ENCODE measurements at regions not wholly inside any gene's neighbourhood (a gene's known extent, or its start where the extent isn't known, plus 50 kb on each side); places are given as distances from the start of the nearest gene placed in this dataset.
"Not testable (repeated sequence)": the region's sequence is repeated elsewhere in the genome, so short reads cannot be mapped to it uniquely, and the experiment has no call there.

GRCh38 chr14:81584495-81584894 is 50.8 kb upstream of the SEL1L start:
- no peak for ATAC-seq (replicated peaks)
- H3K27ac Mint-ChIP-seq = no peak overlapping the region
- H3K36me3 Mint-ChIP-seq = no peaks in the 10 kb centered on the region
- H3K4me1 Mint-ChIP-seq = no peaks in the 10 kb centered on the region
- peaks cover 8 to 11% of the 10 kb centered on the region in 2 donors for H3K9me3 Mint-ChIP-seq
- H3K4me3 Mint-ChIP-seq = no peak overlapping the region
- peaks cover 0 to 11% of the 10 kb centered on the region in 2 donors for H3K27me3 Mint-ChIP-seq
- no peak for DNase-seq

GRCh38 chr14:81589381-81590065 is 55.9 kb upstream of the SEL1L start:
- Mint-ChIP-seq H3K4me3 (no peak overlapping the region), H3K36me3 (no peaks in the 10 kb centered on the region), H3K9me3 (no peaks in the 10 kb centered on the region), H3K4me1 (no peaks in the 10 kb centered on the region), H3K27me3 (peaks cover 5% of the 10 kb centered on the region in 2 donors), H3K27ac (no peak overlapping the region)
- no peak for ATAC-seq (replicated peaks)
- DNase-seq = no peak

GRCh38 chr14:81591266-81591665 is 57.6 kb upstream of the SEL1L start:
- H3K36me3 Mint-ChIP-seq = no peaks in the 10 kb centered on the region
- no peak overlapping the region for H3K27ac Mint-ChIP-seq
- no peak for DNase-seq
- peaks cover 0 to 5% of the 10 kb centered on the region in 2 donors for H3K27me3 Mint-ChIP-seq
- H3K4me3 Mint-ChIP-seq = no peak overlapping the region
- no peaks in the 10 kb centered on the region for H3K4me1 Mint-ChIP-seq
- ATAC-seq (replicated peaks) = no peak
- H3K9me3 Mint-ChIP-seq = no peaks in the 10 kb centered on the region

- Mint-ChIP-seq H3K4me3 (no peak overlapping the region), H3K36me3 (no peaks in the 10 kb centered on the region), H3K9me3 (no peaks in the 10 kb centered on the region), H3K27ac (no peak overlapping the region), H3K4me1 (no peaks in the 10 kb centered on the region), H3K27me3 (peaks cover 0 to 5% of the 10 kb centered on the region in 2 donors)
- ATAC-seq (replicated peaks) (no peak), DNase-seq (no peak)
Observed at GRCh38 chr14:81594012-81594411, 60.4 kb upstream of the SEL1L start.

- no peak for ATAC-seq (replicated peaks)
Observed at GRCh38 chr14:81605660-81606059, 72.0 kb upstream of the SEL1L start.

GRCh38 chr14:81613341-81614045 is 79.8 kb upstream of the SEL1L start:
- Mint-ChIP-seq H3K9me3 (peaks cover 4 to 5% of the 10 kb centered on the region in 2 donors), H3K27me3 (no peaks in the 10 kb centered on the region), H3K4me1 (no peaks in the 10 kb centered on the region), H3K36me3 (no peaks in the 10 kb centered on the region), H3K4me3 (no peak overlapping the region), H3K27ac (no peak overlapping the region)
- ATAC-seq (replicated peaks) = no peak
- DNase-seq = no peak

More at GRCh38 chr14:81605660-81606059, 72.0 kb upstream of the SEL1L start:
- no peak overlapping the region for H3K27ac Mint-ChIP-seq
- peaks cover 0 to 4% of the 10 kb centered on the region in 2 donors for H3K27me3 Mint-ChIP-seq
- no peaks in the 10 kb centered on the region for H3K36me3 Mint-ChIP-seq
- no peak for DNase-seq
- H3K4me1 Mint-ChIP-seq = no peaks in the 10 kb centered on the region
- no peak overlapping the region for H3K4me3 Mint-ChIP-seq
- H3K9me3 Mint-ChIP-seq = no peaks in the 10 kb centered on the region

GRCh38 chr14:81614302-81614701 is 80.6 kb upstream of the SEL1L start:
- not testable (repeated sequence) for DNase-seq; ATAC-seq (replicated peaks); H3K4me3 Mint-ChIP-seq; H3K27ac Mint-ChIP-seq; H3K27me3 Mint-ChIP-seq; H3K36me3 Mint-ChIP-seq; H3K9me3 Mint-ChIP-seq; H3K4me1 Mint-ChIP-seq

- no peak overlapping the region for H3K4me3 Mint-ChIP-seq
- no peak overlapping the region for H3K27ac Mint-ChIP-seq
- peaks cover under 1 to 6% of the 10 kb centered on the region in 2 donors for H3K9me3 Mint-ChIP-seq
- DNase-seq (no peak), ATAC-seq (replicated peaks) (no peak)
- no peaks in the 10 kb centered on the region for H3K36me3 Mint-ChIP-seq
- no peaks in the 10 kb centered on the region for H3K27me3 Mint-ChIP-seq
- H3K4me1 Mint-ChIP-seq = no peaks in the 10 kb centered on the region
Observed at GRCh38 chr14:81618695-81619094, 85.0 kb upstream of the SEL1L start.

- Mint-ChIP-seq H3K4me3 (no peak overlapping the region), H3K27me3 (no peaks in the 10 kb centered on the region), H3K4me1 (no peaks in the 10 kb centered on the region), H3K27ac (no peak overlapping the region), H3K36me3 (no peaks in the 10 kb centered on the region), H3K9me3 (peaks cover 0 to 4% of the 10 kb centered on the region in 2 donors)
- DNase-seq (no peak), ATAC-seq (replicated peaks) (no peak)
Observed at GRCh38 chr14:81619816-81620215, 86.2 kb upstream of the SEL1L start.

GRCh38 chr14:81623771-81624396 is 90.2 kb upstream of the SEL1L start:
- not testable (repeated sequence) for ATAC-seq (replicated peaks); H3K9me3 Mint-ChIP-seq; DNase-seq; H3K4me3 Mint-ChIP-seq; H3K27me3 Mint-ChIP-seq; H3K36me3 Mint-ChIP-seq; H3K4me1 Mint-ChIP-seq; H3K27ac Mint-ChIP-seq

GRCh38 chr14:81625343-81625742 is 91.7 kb upstream of the SEL1L start:
- H3K4me3 Mint-ChIP-seq = no peak overlapping the region
- H3K9me3 Mint-ChIP-seq = peaks cover 0 to 4% of the 10 kb centered on the region in 2 donors
- no peaks in the 10 kb centered on the region for H3K4me1 Mint-ChIP-seq
- no peaks in the 10 kb centered on the region for H3K36me3 Mint-ChIP-seq
- DNase-seq (no peak), ATAC-seq (replicated peaks) (no peak)
- H3K27ac Mint-ChIP-seq = no peak overlapping the region
- H3K27me3 Mint-ChIP-seq = no peaks in the 10 kb centered on the region

GRCh38 chr14:81632157-81632556 is 98.5 kb upstream of the SEL1L start:
- DNase-seq = no peak
- Mint-ChIP-seq H3K9me3 (no peaks in the 10 kb centered on the region), H3K4me3 (no peak overlapping the region), H3K36me3 (no peaks in the 10 kb centered on the region), H3K4me1 (no peaks in the 10 kb centered on the region), H3K27me3 (no peaks in the 10 kb centered on the region), H3K27ac (no peak overlapping the region)
- ATAC-seq (replicated peaks) = no peak

- ATAC-seq (replicated peaks) (no peak), DNase-seq (no peak)
- Mint-ChIP-seq H3K27me3 (no peaks in the 10 kb centered on the region), H3K27ac (no peak overlapping the region), H3K4me3 (no peak overlapping the region), H3K9me3 (no peaks in the 10 kb centered on the region), H3K36me3 (no peaks in the 10 kb centered on the region), H3K4me1 (no peaks in the 10 kb centered on the region)
Observed at GRCh38 chr14:81633496-81633895, 99.8 kb upstream of the SEL1L start.

GRCh38 chr14:81637639-81638038 is 104.0 kb upstream of the SEL1L start:
- Mint-ChIP-seq H3K9me3 (no peaks in the 10 kb centered on the region), H3K27me3 (no peaks in the 10 kb centered on the region), H3K27ac (no peak overlapping the region), H3K36me3 (no peaks in the 10 kb centered on the region), H3K4me3 (no peak overlapping the region), H3K4me1 (no peaks in the 10 kb centered on the region)
- no peak for ATAC-seq (replicated peaks)
- no peak for DNase-seq

Measured in stimulated activated naive B cell treated with anti-CD40 and anti-IgM and Interleukin-4, amounts not matched to agents 10 μg/mL and 1 μg/mL and 100 μg/mL, for 72 hours (primary cell).